H9 (cell line): ENCODE measurements at regions not wholly inside any gene's neighbourhood (a gene's known extent, or its start where the extent isn't known, plus 50 kb on each side); places are given as distances from the start of the nearest gene placed in this dataset.

Source experiments
- DNase-seq: peaks from one replicate; pipeline ENCODE4 v3.0.0-alpha.2; 2017
- H2AFZ ChIP-seq: one replicate; pipeline ENCODE4 v1.6.1; 2013; ENCODE audit warnings: mild to moderate bottlenecking, low read length, control low read depth, moderate library complexity
- H2AK5ac ChIP-seq: 2 replicates; pipeline ENCODE4 v1.6.1; 2013; ENCODE audit warnings: low read length, control low read depth, mixed read lengths; ENCODE audit not compliant: insufficient read length
- H2BK120ac ChIP-seq: one replicate; pipeline ENCODE4 v1.6.1; 2013; ENCODE audit warnings: low read depth, mild to moderate bottlenecking, low read length, control low read depth, inconsistent platforms; ENCODE audit not compliant: poor library complexity, severe bottlenecking
- H2BK12ac ChIP-seq: 2 replicates; pipeline ENCODE4 v1.6.1; 2013; ENCODE audit warnings: low read length, control low read depth, mixed read lengths, low read depth; ENCODE audit not compliant: insufficient read length
- H2BK15ac ChIP-seq: 2 replicates; pipeline ENCODE4 v1.6.1; 2013; ENCODE audit warnings: low read depth, low read length, control low read depth
- H2BK20ac ChIP-seq: one replicate; pipeline ENCODE4 v1.6.1; 2013; ENCODE audit warnings: low read depth, mild to moderate bottlenecking, low read length, control low read depth, inconsistent platforms; ENCODE audit not compliant: poor library complexity, severe bottlenecking
- H2BK5ac ChIP-seq: 2 replicates; pipeline ENCODE4 v1.6.1; 2013; ENCODE audit warnings: low read length, control low read depth, mixed read lengths; ENCODE audit not compliant: insufficient read length
- H3K14ac ChIP-seq: 2 replicates; pipeline ENCODE4 v1.6.1; 2013; ENCODE audit warnings: low read length, control low read depth; ENCODE audit not compliant: insufficient read depth
- H3K18ac ChIP-seq: 2 replicates; pipeline ENCODE4 v1.6.1; 2013; ENCODE audit warnings: low read depth, mild to moderate bottlenecking, mixed read lengths, low read length, control low read depth; ENCODE audit not compliant: insufficient read length
- H3K23ac ChIP-seq: 2 replicates; pipeline ENCODE4 v1.6.1; 2013; ENCODE audit warnings: low read length, control low read depth, mixed read lengths, low read depth; ENCODE audit not compliant: insufficient read length
- H3K23me2 ChIP-seq: 2 replicates; pipeline ENCODE4 v1.6.1; 2013; ENCODE audit warnings: low read depth, mild to moderate bottlenecking, mixed read lengths, low read length, control low read depth; ENCODE audit not compliant: insufficient read length, poor library complexity, severe bottlenecking
- H3K27ac ChIP-seq: 2 replicates; pipeline ENCODE4 v1.5.1; 2013; ENCODE audit warnings: low read length, control low read depth, mixed read lengths, low read depth; ENCODE audit not compliant: insufficient read length
- H3K27me3 ChIP-seq: 2 replicates; pipeline ENCODE4 v1.6.1; 2013; ENCODE audit warnings: low read length, control low read depth, inconsistent platforms; ENCODE audit not compliant: insufficient read depth
- H3K4ac ChIP-seq: 2 replicates; pipeline ENCODE4 v1.6.1; 2013; ENCODE audit warnings: low read depth, mild to moderate bottlenecking, control low read depth, inconsistent platforms, low read length, moderate library complexity
- H3K4me1 ChIP-seq: 2 replicates; pipeline ENCODE4 v1.6.1; 2013; ENCODE audit warnings: low read length, control low read depth, inconsistent platforms; ENCODE audit not compliant: insufficient read depth
- H3K4me2 ChIP-seq: 2 replicates; pipeline ENCODE4 v1.6.1; 2013; ENCODE audit warnings: low read length, control low read depth, mixed read lengths; ENCODE audit not compliant: insufficient read length, insufficient read depth
- H3K56ac ChIP-seq: 2 replicates; pipeline ENCODE4 v1.6.1; 2013; ENCODE audit warnings: low read depth, mild to moderate bottlenecking, mixed read lengths, low read length, control low read depth; ENCODE audit not compliant: insufficient read length
- H3K79me1 ChIP-seq: 2 replicates; pipeline ENCODE4 v1.6.1; 2013; ENCODE audit warnings: low read depth, mild to moderate bottlenecking, moderate library complexity, low read length, control low read depth, inconsistent platforms; ENCODE audit not compliant: insufficient read depth, poor library complexity, severe bottlenecking
- H3K79me2 ChIP-seq: 2 replicates; pipeline ENCODE4 v1.6.1; 2013; ENCODE audit warnings: low read length, control low read depth, inconsistent platforms; ENCODE audit not compliant: insufficient read depth
- H3K9ac ChIP-seq: 2 replicates; pipeline ENCODE4 v1.6.1; 2013; ENCODE audit warnings: low read length, control low read depth, mixed read lengths; ENCODE audit not compliant: insufficient read length; ENCODE audit errors: extremely low read depth
- H3K9me3 ChIP-seq: one replicate; pipeline ENCODE4 v1.6.1; 2013; ENCODE audit warnings: low read depth, low read length, inconsistent platforms; ENCODE audit not compliant: control insufficient read depth
- H3T11ph ChIP-seq: one replicate; pipeline ENCODE4 v1.6.1; 2013; ENCODE audit warnings: mild to moderate bottlenecking, low read length, control low read depth, inconsistent platforms
- H4K20me1 ChIP-seq: one replicate; pipeline ENCODE4 v1.6.1; 2013; ENCODE audit not compliant: control insufficient read depth, insufficient read length, insufficient read depth
- H4K5ac ChIP-seq: 2 replicates; pipeline ENCODE4 v1.6.1; 2013; ENCODE audit warnings: low read depth, mild to moderate bottlenecking, mixed read lengths, low read length, control low read depth; ENCODE audit not compliant: insufficient read length
- H4K8ac ChIP-seq: replicated peaks from 2 replicates; pipeline ENCODE4 v1.6.1; 2013; ENCODE audit warnings: low read length, control low read depth, mixed read lengths, low read depth; ENCODE audit not compliant: insufficient read length
- H4K91ac ChIP-seq: 2 replicates; pipeline ENCODE4 v1.6.1; 2013; ENCODE audit warnings: low read depth, mild to moderate bottlenecking, moderate library complexity, mixed read lengths, low read length, control low read depth; ENCODE audit not compliant: insufficient read length
- H3K27ac Mint-ChIP-seq, 3 experiments: 2 replicates in 2 of 3; 3 replicates in 1 of 3; pipeline ENCODE4 v1.8.0; 2020 to 2021; ENCODE audit warnings: mixed read lengths in 3 of 3, mild to moderate bottlenecking in 1 of 3, moderate library complexity in 1 of 3
- H3K27me3 Mint-ChIP-seq: 2 replicates; pipeline ENCODE4 v1.8.0; 2021; ENCODE audit warnings: low read depth, mild to moderate bottlenecking, moderate library complexity, mixed read lengths
- H3K36me3 Mint-ChIP-seq, 3 experiments: 2 replicates in 2 of 3; 3 replicates in 1 of 3; pipeline ENCODE4 v1.8.0; 2020 to 2021; ENCODE audit warnings: low read depth in 3 of 3, mixed read lengths in 3 of 3; ENCODE audit not compliant: insufficient read depth in 1 of 3
- H3K4me1 Mint-ChIP-seq, 2 experiments: 2 replicates each; pipeline ENCODE4 v1.8.0; 2020; ENCODE audit warnings: mixed read lengths in 2 of 2
- H3K4me3 Mint-ChIP-seq, 2 experiments: 2 replicates in 1 of 2; 3 replicates in 1 of 2; pipeline ENCODE4 v1.8.0; 2020 to 2021; ENCODE audit warnings: mild to moderate bottlenecking in 2 of 2, mixed read lengths in 2 of 2, moderate library complexity in 1 of 2
- H3K9me3 Mint-ChIP-seq, 2 experiments: 2 replicates in 1 of 2; 3 replicates in 1 of 2; pipeline ENCODE4 v1.8.0; 2020; ENCODE audit warnings: mild to moderate bottlenecking in 2 of 2, mixed read lengths in 2 of 2, moderate library complexity in 1 of 2
- WGBS: extraction: QIAGEN DNeasy Blood & Tissue Kit; methylation state at CpG from one replicate; pipeline ENCODE4 v1.1.7; 2013; ENCODE audit warnings: missing lambda C conversion rate, low lambda C conversion rate, mixed read lengths; ENCODE audit not compliant: insufficient read length; ENCODE audit errors: extremely low coverage; 5-methylcytosine and 5-hydroxymethylcytosine counted together
- TF ChIP-seq, protein P1 (sequence below): fragments of 200-600 bp; sonication (generic); conservative IDR thresholded peaks from 3 replicates; pipeline ENCODE4 v1.8.0; 2021; ENCODE audit warnings: antibody characterized with exemption, mild to moderate bottlenecking

DNA sequence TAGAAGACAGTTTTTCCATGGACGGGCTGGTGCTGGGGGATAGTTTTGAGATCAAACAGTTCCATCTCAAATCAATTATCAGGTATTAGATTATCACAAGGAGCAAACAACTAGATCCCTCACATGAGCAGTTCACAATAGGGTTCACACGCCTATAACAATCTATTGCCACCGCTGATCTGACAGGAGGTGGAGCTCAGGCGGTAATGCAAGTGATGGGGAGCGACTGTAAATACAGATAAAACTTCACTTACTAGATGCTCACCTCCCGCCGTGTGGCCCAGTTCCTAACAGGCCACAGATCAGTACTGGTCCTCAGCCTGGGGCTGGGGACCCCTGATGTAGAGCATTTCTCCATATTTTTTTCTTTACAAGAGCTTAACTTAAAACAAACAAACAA lies 203.6 kb downstream of the CDH7 start:
- H4K8ac ChIP-seq = no peak overlapping the region
- no peaks in the 10 kb centered on the region for H3K9me3 ChIP-seq
- H3K56ac ChIP-seq = no peak overlapping the region
- Mint-ChIP-seq H3K9me3 (peaks cover 0 to 2% of the 10 kb centered on the region in 2 experiments; a peak in 1 of 5 replicates), H3K27me3 (no peaks in the 10 kb centered on the region; the same call in 1 of the 2 replicates), H3K4me3 (no peak overlapping the region), H3K36me3 (no peaks in the 10 kb centered on the region), H3K27ac (no peak overlapping the region), H3K4me1 (no peaks in the 10 kb centered on the region)
- H3K23me2 ChIP-seq = no peaks in the 10 kb centered on the region
- DNase-seq = no peak
- WGBS = no CpG with 5 or more reads among the region's 7 CpGs
- H3K79me1 ChIP-seq = no peaks in the 10 kb centered on the region
- no peak overlapping the region for H3K9ac ChIP-seq
- no peaks in the 10 kb centered on the region for H3K27me3 ChIP-seq
- H3K4me2 ChIP-seq = no peak overlapping the region
- TF ChIP-seq, protein P1, sequence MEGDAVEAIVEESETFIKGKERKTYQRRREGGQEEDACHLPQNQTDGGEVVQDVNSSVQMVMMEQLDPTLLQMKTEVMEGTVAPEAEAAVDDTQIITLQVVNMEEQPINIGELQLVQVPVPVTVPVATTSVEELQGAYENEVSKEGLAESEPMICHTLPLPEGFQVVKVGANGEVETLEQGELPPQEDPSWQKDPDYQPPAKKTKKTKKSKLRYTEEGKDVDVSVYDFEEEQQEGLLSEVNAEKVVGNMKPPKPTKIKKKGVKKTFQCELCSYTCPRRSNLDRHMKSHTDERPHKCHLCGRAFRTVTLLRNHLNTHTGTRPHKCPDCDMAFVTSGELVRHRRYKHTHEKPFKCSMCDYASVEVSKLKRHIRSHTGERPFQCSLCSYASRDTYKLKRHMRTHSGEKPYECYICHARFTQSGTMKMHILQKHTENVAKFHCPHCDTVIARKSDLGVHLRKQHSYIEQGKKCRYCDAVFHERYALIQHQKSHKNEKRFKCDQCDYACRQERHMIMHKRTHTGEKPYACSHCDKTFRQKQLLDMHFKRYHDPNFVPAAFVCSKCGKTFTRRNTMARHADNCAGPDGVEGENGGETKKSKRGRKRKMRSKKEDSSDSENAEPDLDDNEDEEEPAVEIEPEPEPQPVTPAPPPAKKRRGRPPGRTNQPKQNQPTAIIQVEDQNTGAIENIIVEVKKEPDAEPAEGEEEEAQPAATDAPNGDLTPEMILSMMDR = no peak
- H2BK12ac ChIP-seq = no peak overlapping the region
- no peaks in the 10 kb centered on the region for H4K20me1 ChIP-seq
- H3K18ac ChIP-seq = no peak overlapping the region
- no peaks in the 10 kb centered on the region for H3K79me2 ChIP-seq
- H3T11ph ChIP-seq = no peak overlapping the region
- no peak overlapping the region for H2AK5ac ChIP-seq
- no peak overlapping the region for H2BK15ac ChIP-seq
- H2AFZ ChIP-seq = no peak overlapping the region
- H3K27ac ChIP-seq = no peak overlapping the region
- H3K23ac ChIP-seq = no peak overlapping the region
- no peak overlapping the region for H2BK20ac ChIP-seq
- no peak overlapping the region for H4K5ac ChIP-seq
- H3K14ac ChIP-seq = no peak overlapping the region
- no peak overlapping the region for H2BK5ac ChIP-seq
- H3K4ac ChIP-seq = no peak overlapping the region
- H4K91ac ChIP-seq = no peak overlapping the region
- no peaks in the 10 kb centered on the region for H3K4me1 ChIP-seq
- no peak overlapping the region for H2BK120ac ChIP-seq
